GM06990 (cell line): ENCODE measurements at regions not wholly inside any gene's neighbourhood (a gene's known extent, or its start where the extent isn't known, plus 50 kb on each side); places are given as distances from the start of the nearest gene placed in this dataset.

Experiments
- DNase-seq: peaks from one replicate; pipeline ENCODE4 v3.0.0-alpha.2; 2011; ENCODE audit not compliant: insufficient read length; ENCODE audit errors: extremely low read depth
- H3K27me3 ChIP-seq: replicated peaks from 2 replicates; pipeline ENCODE4 v1.6.0; 2011; ENCODE audit warnings: low read length; ENCODE audit not compliant: control insufficient read depth, insufficient read depth
- H3K36me3 ChIP-seq: 2 replicates; pipeline ENCODE4 v1.5.1; 2011; ENCODE audit warnings: low read length; ENCODE audit not compliant: control insufficient read depth, insufficient read depth
- H3K4me3 ChIP-seq: replicated peaks from 2 replicates; pipeline ENCODE4 v1.5.1; 2011; ENCODE audit warnings: low read depth, mild to moderate bottlenecking, control low read depth, low read length
- TF ChIP-seq, protein P1 (sequence below): IDR thresholded peaks from 2 replicates; pipeline ENCODE4 v1.5.1; 2011; ENCODE audit warnings: low read length, control low read depth, mild to moderate bottlenecking, inconsistent platforms; ENCODE audit not compliant: insufficient read depth, poor library complexity, severe bottlenecking

- H3K4me3 ChIP-seq, result no peak overlapping the region
- H3K36me3 ChIP-seq, result no peaks in the 10 kb centered on the region
- no peak for DNase-seq
- TF ChIP-seq, protein P1, sequence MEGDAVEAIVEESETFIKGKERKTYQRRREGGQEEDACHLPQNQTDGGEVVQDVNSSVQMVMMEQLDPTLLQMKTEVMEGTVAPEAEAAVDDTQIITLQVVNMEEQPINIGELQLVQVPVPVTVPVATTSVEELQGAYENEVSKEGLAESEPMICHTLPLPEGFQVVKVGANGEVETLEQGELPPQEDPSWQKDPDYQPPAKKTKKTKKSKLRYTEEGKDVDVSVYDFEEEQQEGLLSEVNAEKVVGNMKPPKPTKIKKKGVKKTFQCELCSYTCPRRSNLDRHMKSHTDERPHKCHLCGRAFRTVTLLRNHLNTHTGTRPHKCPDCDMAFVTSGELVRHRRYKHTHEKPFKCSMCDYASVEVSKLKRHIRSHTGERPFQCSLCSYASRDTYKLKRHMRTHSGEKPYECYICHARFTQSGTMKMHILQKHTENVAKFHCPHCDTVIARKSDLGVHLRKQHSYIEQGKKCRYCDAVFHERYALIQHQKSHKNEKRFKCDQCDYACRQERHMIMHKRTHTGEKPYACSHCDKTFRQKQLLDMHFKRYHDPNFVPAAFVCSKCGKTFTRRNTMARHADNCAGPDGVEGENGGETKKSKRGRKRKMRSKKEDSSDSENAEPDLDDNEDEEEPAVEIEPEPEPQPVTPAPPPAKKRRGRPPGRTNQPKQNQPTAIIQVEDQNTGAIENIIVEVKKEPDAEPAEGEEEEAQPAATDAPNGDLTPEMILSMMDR, result no peak
- H3K27me3 ChIP-seq, result no peaks in the 10 kb centered on the region; the same call in none of the 2 replicates
Measured at GRCh38 chr16:19948186-19949104, 63.8 kb upstream of the GPRC5B start.

GRCh38 chr16:19945934-19946333 is 61.3 kb upstream of the GPRC5B start:
- no peaks in the 10 kb centered on the region for H3K36me3 ChIP-seq
- H3K4me3 ChIP-seq, result no peak overlapping the region
- TF ChIP-seq, protein P1, result no peak
- H3K27me3 ChIP-seq, result no peaks in the 10 kb centered on the region; the same call in 1 of the 2 replicates
- no peak for DNase-seq

- TF ChIP-seq, protein P1, result no peak
- Histone ChIP-seq H3K36me3 (no peaks in the 10 kb centered on the region), H3K4me3 (no peak overlapping the region), H3K27me3 (no peaks in the 10 kb centered on the region)
- no peak for DNase-seq
Measured at GRCh38 chr16:19940195-19940594, 55.5 kb upstream of the GPRC5B start.

DNA sequence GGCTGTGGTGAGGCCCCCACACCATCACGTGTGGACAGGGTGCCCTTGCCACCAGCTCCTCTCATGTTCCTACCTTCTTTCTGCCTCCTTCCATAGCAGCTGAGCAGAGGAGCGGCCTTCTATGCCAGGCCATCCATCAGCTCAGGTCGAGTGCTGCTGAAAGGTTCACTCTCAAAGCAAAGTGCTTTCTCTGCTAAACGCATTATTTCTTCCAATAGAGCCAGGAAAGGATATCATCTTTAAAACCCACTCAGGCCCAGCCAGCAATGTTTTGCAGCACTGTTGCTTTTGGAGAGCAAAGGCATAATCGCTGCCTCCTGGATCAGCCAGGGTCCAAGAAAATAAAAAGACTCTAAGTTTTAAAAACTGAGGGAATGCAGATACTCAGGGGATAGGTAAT is 54.9 kb upstream of the GPRC5B start:
- no peak for DNase-seq
- Histone ChIP-seq H3K36me3 (no peaks in the 10 kb centered on the region), H3K27me3 (no peaks in the 10 kb centered on the region), H3K4me3 (no peak overlapping the region)
- TF ChIP-seq, protein P1, result no peak

DNA sequence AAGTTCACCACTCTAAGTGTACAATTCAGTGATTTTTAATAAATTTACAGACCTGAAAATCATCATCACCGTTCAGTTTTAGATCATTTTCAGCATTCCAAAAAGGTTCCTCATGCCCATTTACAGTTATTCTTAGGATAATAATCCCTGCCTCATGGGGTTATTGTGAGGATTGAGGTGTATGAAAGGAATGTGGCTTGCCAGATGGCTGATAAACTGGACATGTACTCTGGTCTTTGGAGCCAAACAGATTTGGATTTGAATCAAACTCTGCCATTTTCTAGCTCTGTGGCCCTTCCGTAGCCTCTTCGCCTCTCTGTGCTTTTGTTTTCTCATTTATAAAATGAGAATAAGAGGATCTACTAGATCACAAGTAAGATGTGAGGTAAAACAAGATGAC is 53.9 kb upstream of the GPRC5B start:
- no peak for DNase-seq
- no peaks in the 10 kb centered on the region for H3K27me3 ChIP-seq
- no peaks in the 10 kb centered on the region for H3K36me3 ChIP-seq
- TF ChIP-seq, protein P1, result no peak
- H3K4me3 ChIP-seq, result no peak overlapping the region
